NCI-H82 treated with DMSO at 0.1 percent for 48 hours (cell line): ENCODE measurements at regions not wholly inside any gene's neighbourhood (a gene's known extent, or its start where the extent isn't known, plus 50 kb on each side); places are given as distances from the start of the nearest gene placed in this dataset.

Experiments used
- DNase-seq: peaks from one replicate; lab custom pipeline; 2025; ENCODE audit not compliant: unreplicated experiment; lab: John Stamatoyannopoulos, UW

DNA sequence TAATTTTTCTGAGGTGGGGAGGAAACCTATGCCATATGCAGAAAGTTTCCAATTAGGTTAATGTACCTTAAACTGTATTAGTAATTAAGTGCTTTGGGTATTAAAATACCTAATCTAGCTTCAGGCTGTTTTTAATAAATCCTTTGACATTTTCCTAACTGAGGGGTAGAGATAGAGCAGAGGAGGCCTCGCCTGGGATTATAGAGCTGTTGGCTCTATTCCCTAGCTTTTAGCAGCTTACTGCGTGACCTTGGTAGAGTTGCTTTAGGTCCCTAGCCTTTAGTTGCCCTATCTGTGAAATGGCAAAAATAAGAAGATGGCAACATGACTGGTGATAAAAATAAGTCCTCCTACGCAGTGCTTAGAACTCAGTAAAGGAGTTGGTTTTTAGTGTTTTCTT is 621.0 kb downstream of the LMO4 start:
- DNase-seq, result peak; percentile 75

DNA sequence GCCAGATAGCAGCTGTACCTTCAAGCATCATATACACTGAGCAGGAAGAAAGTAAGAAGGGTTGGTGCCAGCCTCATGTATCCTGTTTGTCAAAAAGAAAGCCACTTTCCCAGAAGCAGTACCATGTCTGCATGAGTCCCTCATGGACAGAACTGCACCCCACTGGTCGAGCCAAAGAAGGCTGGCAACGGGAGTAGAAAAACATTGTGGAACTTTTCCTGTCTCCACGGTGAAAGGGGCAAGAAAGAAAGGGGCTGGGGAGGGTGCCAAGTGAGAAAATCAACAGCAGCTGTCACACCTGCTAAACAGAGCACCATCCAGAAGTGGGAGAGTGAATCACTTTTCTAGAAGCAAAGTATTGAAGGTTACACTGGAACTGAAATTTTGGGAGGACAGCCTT is 621.7 kb downstream of the LMO4 start:
- no peak for DNase-seq

DNA sequence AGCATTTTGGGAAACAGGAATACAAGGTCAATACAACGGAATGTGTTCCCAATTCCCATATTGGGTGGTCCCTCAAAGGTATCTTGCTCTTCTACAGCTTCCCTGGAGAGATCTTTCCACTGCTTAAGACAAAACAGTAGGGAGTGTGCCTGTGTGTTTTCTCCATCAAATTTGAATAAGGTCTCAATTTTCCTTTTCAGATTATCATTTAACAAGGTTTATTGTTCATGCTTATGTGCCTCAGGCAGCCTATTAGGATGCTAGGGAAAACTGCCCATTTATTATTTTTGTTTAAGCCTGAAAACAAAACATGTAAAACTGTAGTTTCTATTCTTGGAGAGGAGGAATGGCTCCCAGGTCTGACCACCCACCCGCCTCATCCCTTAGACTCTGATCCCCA is 622.7 kb downstream of the LMO4 start:
- no peak for DNase-seq

GRCh38 chr1:87951852-87952251 is 623.2 kb downstream of the LMO4 start:
- DNase-seq, result no peak

- DNase-seq, result no peak
These were observed 624.4 kb downstream of the LMO4 start for GRCh38 chr1:87953121-87953520.

DNA sequence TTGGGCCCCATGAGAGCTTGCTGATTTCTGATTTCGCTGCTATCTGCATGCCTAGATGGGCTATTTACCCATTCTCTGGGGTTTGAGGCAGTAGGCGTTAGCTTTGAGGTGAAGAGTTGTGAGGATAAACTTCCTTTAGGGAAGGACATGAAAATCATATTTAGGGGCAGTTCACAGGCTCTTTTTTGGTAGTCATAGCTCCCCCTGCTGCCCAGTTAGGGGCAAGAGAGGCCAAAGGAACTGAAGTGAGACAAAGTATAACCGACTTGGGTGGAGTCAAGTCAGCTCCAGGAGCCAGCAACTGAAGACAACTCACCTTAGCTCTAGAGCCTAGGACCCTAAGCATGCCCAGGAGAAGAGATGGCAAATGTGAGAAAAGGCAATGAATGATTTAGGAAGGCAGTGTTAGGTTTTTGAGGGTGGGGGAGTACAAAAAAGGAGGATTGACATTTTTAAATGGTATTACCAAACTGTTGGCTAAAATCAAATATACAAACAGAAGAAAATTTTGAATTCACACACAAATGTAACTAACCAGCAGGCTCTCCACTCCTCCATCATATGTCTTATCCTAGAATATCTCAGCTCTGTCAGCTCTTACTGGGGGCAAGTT is 625.2 kb downstream of the LMO4 start:
- peak; percentile 48 for DNase-seq

DNA sequence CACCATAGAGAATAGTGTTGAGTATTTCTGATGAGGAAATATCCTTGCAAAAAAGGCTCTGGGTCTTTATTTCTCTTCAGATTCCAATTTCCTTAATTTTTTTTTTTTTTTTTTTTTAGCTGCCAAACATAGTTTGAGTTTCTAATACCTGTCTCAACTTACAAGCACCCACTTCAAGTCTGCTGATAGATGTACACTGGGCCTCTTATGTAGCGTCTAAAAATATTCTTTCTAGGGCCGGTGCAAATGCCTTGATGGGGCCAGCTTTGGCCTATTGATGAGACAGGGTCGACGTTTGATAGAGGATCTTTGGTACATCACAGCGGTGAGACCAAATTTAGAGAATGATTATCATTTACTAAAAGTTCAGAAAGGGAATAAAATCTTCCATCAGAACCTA is 626.4 kb downstream of the LMO4 start:
- DNase-seq, result no peak

DNA sequence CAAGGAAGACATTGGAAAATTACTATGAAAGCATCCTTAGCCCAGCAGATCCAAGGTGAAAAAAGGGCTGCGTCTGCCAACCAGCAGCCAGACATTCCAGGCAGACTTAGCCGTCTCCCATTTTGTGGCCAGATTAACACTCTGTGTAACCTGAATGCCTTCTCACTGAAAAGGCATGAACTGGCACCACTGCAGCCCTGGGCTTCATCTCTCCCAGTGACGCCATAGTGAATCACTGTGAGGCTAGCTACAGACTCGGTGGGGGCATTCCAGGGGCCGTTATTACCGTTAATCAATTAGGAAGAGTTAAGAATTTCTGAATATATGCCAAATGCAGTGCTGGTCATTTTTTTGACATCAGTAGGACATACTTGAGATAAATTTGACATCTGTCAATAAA is 627.4 kb downstream of the LMO4 start:
- DNase-seq, result no peak

GRCh38 chr1:87956750-87957149 is 628.1 kb downstream of the LMO4 start:
- DNase-seq, result no peak

DNA sequence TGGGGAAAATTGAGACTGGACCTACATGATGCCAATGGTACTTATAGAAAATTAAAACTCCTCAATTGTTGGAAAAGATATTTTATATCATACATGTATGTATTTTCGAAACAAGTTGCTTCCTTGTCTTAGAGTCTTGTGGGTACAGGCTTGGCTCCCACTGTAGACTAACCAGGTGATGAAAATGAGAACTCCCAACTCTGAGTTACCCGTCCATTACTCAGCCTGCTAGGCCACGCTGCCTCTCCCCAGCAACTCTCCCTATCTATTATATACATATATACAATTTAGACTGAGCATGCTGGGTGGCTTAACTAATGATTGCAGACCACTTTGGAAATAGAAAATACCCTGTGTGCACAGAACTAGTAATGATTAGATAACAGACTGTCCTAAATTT is 628.7 kb downstream of the LMO4 start:
- no peak for DNase-seq

DNA sequence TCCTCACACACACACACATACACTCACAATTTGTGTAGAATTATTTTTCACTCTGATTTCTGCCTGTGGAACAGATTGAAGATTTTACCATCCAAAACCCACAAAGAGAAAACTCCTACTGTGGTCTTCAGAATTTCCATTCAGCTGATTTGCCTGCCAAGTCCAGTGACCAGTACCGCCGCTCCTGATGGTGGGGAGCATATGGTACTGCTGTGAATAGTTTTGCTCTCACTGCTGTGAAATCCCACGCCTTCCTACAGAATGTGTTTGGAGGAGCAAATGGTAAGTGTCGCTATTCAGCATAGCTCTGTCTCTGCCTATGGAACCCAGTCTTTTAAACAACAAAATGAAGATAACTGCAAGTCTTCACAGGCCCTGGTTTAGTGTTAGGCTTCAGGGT is 629.5 kb downstream of the LMO4 start:
- DNase-seq, result no peak

DNA sequence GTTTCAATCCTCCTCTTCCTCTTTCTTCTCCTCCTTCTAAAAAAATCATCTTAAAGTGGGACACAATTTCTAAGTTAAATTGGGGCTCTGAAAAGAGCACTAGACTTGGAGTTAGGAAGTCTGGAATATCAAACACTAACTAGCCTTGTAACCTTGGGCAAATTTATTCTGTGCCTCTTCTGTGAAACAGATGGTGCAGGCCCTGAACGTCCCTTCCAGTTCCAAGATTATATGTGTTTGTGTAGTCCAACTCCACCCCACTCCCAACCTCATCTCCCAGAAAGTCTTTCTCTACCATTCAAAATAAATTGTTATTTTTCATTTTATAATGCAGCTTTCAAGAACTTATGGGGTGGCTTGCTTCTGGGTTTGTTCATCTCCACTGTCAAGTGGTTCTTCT is 630.0 kb downstream of the LMO4 start:
- DNase-seq, result no peak

- peak; percentile 29 for DNase-seq
These were observed 630.6 kb downstream of the LMO4 start for GRCh38 chr1:87959236-87959635.

GRCh38 chr1:87961992-87962391 is 633.3 kb downstream of the LMO4 start:
- DNase-seq, result no peak

- no peak for DNase-seq
These were observed 634.9 kb downstream of the LMO4 start for GRCh38 chr1:87963556-87963955.

DNA sequence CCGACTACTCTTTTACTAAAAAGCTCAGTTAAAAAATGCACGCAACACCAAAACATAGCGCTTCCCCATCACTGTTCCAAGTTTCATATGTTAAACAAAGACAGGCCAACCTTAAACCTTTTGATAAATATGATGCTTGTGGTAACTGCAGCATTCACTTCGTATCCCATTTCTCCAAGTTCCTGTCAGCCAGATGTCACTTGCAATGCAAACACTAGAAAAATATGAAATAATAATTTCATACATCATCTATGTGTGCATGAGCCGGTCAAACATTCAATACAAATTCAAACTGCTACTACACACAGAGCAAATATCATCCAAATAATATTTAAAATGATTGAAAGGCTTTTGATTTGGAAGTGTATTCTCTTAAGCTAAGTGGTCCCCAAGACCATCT is 636.5 kb downstream of the LMO4 start:
- DNase-seq, result no peak

DNA sequence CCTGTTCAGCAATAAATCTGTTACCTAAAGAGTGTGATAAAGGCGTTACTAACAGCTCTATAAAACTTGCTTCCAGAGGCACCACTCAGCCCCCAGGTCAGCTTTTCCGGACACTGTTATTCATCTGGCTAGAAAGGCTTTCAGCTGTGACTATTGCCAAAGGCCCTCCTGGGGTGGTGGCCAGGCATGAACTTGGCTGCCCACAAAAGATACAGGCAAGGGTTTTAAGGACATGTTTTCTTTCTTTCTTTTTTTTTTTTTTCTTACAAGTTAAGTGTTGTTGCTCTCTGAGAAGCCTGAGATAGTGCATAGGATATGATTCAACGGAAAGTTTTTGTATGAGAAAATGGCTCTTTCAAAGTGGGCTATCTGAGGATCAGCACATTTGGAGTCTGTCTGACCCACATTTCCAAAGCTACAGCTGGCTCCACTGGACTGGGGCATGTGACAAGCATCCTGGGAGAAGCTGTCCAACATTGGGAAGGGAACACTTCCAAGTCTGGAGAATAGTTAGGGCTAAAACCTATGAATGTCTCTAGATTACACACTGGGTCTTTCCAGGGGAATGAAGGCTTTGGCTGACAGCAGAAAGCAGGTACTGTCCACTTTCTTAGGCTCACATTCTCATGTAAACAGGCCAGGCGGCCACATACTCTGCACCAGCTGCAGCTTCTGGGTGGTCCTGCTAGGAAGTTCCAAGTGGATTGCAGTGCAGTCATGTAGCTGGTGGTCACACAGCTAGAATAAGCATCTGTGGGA is 639.7 kb downstream of the LMO4 start:
- no peak for DNase-seq

DNA sequence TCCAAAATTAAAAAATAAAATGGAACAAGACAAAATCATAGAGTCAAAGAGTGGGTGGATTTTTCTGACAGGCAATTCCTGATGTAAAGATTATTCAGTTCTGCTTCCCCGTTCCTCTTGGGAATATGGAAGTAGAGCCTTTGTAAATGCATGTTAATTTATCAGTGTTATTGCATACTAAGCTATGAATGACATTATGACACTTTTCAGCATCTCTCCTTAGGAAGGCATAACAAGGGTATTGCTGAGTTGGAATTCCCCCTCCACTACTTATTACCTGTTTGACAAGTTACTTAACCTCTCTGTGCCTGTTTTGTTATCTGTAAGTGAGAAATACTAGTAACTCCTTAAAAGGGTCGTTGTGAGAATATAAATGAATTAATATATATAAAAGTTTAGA is 640.4 kb downstream of the LMO4 start:
- DNase-seq, result no peak

GRCh38 chr1:87972811-87973210 is 644.1 kb downstream of the LMO4 start:
- no peak for DNase-seq

DNA sequence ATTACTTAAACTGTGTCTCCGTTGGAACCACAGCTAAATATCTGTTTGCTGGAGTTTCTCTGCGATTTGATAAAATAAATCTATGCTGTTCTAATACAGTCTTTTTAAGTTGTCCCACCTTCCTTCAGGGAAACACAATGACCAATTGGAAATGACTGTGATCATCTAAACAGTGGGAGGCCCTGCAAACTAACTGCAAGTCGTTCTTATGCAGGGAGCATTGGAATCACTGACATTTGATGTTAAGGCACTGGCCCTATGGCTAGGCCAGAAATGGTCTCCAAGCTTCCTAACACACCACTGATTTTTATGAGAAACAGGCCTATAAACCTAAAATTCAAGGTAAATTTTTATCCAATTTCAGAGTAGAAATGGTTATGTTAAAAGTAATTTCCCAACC is 645.2 kb downstream of the LMO4 start:
- DNase-seq, result no peak

DNA sequence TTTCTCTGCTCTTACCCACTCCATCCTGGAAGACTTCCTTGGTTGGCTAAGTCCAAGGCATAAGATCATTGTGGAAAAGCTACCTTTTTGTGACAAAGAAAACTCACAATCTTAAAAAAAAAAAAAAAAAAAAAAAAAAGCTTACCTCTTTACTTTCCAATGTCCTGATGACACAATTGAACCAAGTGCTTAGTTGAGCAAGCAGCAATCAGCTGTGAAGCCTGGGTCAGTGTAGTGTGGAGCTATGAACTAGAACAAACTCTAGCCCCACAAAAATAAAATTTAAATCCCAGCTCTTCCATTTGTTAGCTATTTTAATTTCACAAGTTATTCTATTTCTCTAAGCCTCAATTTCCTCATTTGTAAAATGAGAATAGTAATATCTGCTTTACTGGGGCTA is 647.6 kb downstream of the LMO4 start:
- no peak for DNase-seq

- DNase-seq, result no peak
These were observed 648.5 kb downstream of the LMO4 start for GRCh38 chr1:87977145-87977544.

GRCh38 chr1:87979079-87979478 is 650.4 kb downstream of the LMO4 start:
- DNase-seq, result no peak
